Upper lobe of right lung (tissue), 1 donor: ENCODE measurements at regions not wholly inside any gene's neighbourhood (a gene's known extent, or its start where the extent isn't known, plus 50 kb on each side); places are given as distances from the start of the nearest gene placed in this dataset.

Source experiments
- ATAC-seq: fragments of 200-7000 bp; cut with Tn5 transposase; one replicate; pipeline ENCODE4 v1.9.1; 2020; ENCODE audit warnings: mild to moderate bottlenecking, moderate library complexity
- DNase-seq: peaks from one replicate; pipeline ENCODE4 v3.0.0-alpha.2; 2020
- H3K27ac ChIP-seq: fragments of 200-600 bp; one replicate; pipeline ENCODE4 v1.8.0; 2022
- H3K27me3 ChIP-seq: fragments of 200-600 bp; one replicate; pipeline ENCODE4 v1.8.0; 2022; ENCODE audit warnings: mild to moderate bottlenecking
- H3K36me3 ChIP-seq: fragments of 200-600 bp; one replicate; pipeline ENCODE4 v1.8.0; 2022
- H3K4me1 ChIP-seq: fragments of 200-600 bp; one replicate; pipeline ENCODE4 v1.8.0; 2022
- H3K4me3 ChIP-seq: fragments of 200-600 bp; one replicate; pipeline ENCODE4 v1.8.0; 2022; ENCODE audit warnings: mild to moderate bottlenecking
- H3K9me3 ChIP-seq: fragments of 200-600 bp; one replicate; pipeline ENCODE4 v1.8.0; 2022
- CTCF ChIP-seq: fragments of 200-600 bp; IDR thresholded peaks from one replicate; pipeline ENCODE4 v1.8.0; 2022; ENCODE audit warnings: antibody characterized with exemption
- intact Hi-C: fragments of 100-400 bp; cut with DNase I; formaldehyde crosslinking; loops from one replicate; pipeline ENCODE4 v1.11.0; 2022
- donor health status: DM: no; HTN: yes; CAD: no; lungs with severe emphysema.

GRCh38 chr2:234771980-234772732 is 179.7 kb upstream of the SH3BP4 start:
- no peaks in the 10 kb centered on the region for H3K27me3 ChIP-seq
- no peaks in the 10 kb centered on the region for H3K9me3 ChIP-seq
- no peaks in the 10 kb centered on the region for H3K36me3 ChIP-seq
- no peak for DNase-seq
- no peak overlapping the region for H3K4me3 ChIP-seq
- H3K27ac ChIP-seq = no peak overlapping the region
- ATAC-seq = peak; percentile 37
- TF ChIP-seq CTCF = no peak
- intact Hi-C loops = no loop called here
- H3K4me1 ChIP-seq = peaks cover 6% of the 10 kb centered on the region

GRCh38 chr2:234771176-234771575 is 180.6 kb upstream of the SH3BP4 start:
- Histone ChIP-seq H3K27me3 (no peaks in the 10 kb centered on the region), H3K27ac (no peak overlapping the region), H3K4me3 (no peak overlapping the region), H3K4me1 (peaks cover 6% of the 10 kb centered on the region), H3K36me3 (no peaks in the 10 kb centered on the region), H3K9me3 (no peaks in the 10 kb centered on the region)
- ATAC-seq (no peak), DNase-seq (no peak)
- no peak for TF ChIP-seq CTCF
- intact Hi-C loops = no loop called here

- Histone ChIP-seq H3K36me3 (no peaks in the 10 kb centered on the region), H3K27ac (peak overlapping the region; percentile 11), H3K27me3 (no peaks in the 10 kb centered on the region), H3K9me3 (no peaks in the 10 kb centered on the region), H3K4me1 (peaks cover 6% of the 10 kb centered on the region), H3K4me3 (no peak overlapping the region)
- no peak for TF ChIP-seq CTCF
- DNase-seq (no peak), ATAC-seq (no peak)
- intact Hi-C loops = no loop called here
These were observed 181.1 kb upstream of the SH3BP4 start for GRCh38 chr2:234770715-234771141.

GRCh38 chr2:234770031-234770506 is 181.7 kb upstream of the SH3BP4 start:
- no peaks in the 10 kb centered on the region for H3K36me3 ChIP-seq
- no peak for TF ChIP-seq CTCF
- peak; percentile 56 for ATAC-seq
- H3K9me3 ChIP-seq = no peaks in the 10 kb centered on the region
- DNase-seq = no peak
- H3K4me3 ChIP-seq = no peak overlapping the region
- peaks cover 6% of the 10 kb centered on the region for H3K4me1 ChIP-seq
- no peaks in the 10 kb centered on the region for H3K27me3 ChIP-seq
- intact Hi-C loops = no loop called here
- peak overlapping the region; percentile 11 for H3K27ac ChIP-seq

- Histone ChIP-seq H3K4me3 (no peak overlapping the region), H3K27me3 (no peaks in the 10 kb centered on the region), H3K9me3 (no peaks in the 10 kb centered on the region), H3K4me1 (peaks cover 6% of the 10 kb centered on the region), H3K27ac (no peak overlapping the region), H3K36me3 (no peaks in the 10 kb centered on the region)
- no peak for ATAC-seq
- no peak for DNase-seq
- TF ChIP-seq CTCF = no peak
- intact Hi-C loops = no loop called here
These were observed 183.1 kb upstream of the SH3BP4 start for GRCh38 chr2:234768608-234769196.
